ENCODE measurements at regions not wholly inside any gene's neighbourhood (a gene's known extent, or its start where the extent isn't known, plus 50 kb on each side); places are given as distances from the start of the nearest gene placed in this dataset.
"Not testable (repeated sequence)": the region's sequence is repeated elsewhere in the genome, so short reads cannot be mapped to it uniquely, and the experiment has no call there.

DNA sequence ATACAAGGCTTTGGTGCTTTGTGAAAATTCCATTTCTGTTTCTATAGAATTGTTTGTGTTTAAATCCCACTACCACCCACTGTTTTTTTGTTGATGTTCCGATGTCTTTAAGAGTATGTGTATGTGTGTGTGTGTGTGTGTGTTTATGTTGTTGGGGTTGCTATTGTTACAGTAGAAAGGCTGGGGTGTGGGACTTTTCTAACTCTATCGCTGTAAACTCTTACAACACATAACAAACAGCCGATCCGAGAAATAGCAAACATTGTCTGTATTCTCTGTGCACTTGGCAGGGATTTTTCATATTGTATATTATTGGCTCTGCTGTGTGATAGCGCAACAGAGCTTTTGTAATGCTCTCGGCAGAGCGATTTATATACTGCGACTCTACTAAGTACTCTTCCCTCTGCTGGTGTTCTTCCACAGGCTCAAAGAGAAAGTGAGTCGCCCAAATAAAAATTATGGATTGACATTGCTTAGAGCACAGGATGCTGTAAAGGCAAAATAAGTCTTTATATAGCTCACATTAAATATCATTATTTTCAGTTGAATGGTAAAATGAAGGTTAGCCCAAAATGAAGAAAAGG, 492.2 kb upstream of the ARRDC3 start:
- DNase-seq: no peak

DNA sequence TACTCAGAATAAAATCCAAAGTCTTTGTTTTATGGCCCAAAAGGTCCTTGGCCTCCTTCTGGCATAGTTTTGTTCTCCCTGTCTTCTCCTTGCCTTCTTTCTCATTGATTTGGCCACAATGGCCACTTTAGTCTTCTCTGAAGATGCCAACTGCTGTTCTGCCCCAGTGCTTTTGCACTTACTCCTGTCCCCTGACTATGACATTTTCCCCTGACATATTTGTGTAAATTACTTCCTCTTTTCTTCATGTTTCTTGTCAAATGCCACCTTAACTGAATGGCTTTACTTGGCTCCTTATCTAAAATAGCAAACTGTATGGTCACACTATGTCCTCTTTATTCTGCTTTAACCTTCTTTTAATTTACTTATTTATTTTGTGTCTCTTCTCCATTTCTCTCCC, 484.7 kb upstream of the ARRDC3 start:
- no peak for DNase-seq

DNA sequence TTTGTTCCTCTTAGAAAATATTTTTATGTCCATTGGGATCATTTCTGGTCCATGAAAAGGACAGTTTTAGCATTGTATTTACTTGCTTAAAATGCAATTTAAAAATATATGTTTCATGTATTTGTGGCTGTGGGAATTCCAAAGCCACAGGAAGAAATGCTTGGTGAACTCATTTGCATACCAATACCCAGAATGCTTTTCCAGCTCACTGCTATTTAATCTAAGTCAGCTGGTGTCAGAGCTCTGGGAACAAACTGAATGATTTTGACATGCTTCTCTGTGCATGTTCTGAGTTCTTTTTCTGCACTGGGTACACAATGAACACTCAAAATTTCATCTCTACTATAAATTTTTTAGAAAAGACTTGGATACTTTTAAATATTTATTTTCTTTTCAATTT, 482.8 kb upstream of the ARRDC3 start:
- DNase-seq: no peak

DNA sequence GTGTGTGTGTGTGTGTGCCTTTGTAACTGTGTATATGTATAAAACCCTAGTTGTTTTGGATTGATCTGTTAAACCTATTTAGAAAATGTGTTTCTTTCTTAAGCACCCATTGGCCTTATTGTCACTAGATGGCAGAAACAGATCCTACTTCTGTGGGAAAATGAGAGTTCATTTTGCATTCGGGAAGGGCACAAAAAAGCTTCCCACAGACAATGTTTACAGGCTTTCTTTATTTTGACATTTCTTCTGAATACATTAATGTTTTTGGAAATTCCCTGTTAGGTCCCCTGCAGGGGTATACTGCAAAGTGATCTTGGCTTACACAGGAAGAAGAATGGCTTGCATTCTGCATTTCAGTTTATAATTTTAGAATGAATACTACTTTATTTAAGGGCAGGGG, 481.8 kb upstream of the ARRDC3 start:
- DNase-seq: no peak

DNA sequence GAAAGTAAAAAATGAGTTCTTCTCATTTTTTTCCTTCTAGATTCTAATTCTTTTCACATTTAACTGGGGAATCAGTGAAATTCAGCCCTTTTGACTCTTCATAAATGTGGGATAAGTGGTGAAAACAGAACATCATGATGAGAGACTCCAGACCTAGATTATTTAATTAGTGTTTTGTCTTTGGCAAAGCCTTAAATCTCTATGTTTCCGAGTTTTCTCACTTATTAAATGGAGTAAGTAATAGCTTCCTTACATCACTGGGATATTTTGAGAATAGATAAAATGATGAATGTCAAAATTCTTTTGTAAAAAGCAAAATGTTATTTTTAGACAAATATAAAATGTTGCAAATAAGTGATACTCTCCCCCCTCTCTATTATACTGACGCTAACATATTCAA, 468.6 kb upstream of the ARRDC3 start:
- no peak for DNase-seq

DNA sequence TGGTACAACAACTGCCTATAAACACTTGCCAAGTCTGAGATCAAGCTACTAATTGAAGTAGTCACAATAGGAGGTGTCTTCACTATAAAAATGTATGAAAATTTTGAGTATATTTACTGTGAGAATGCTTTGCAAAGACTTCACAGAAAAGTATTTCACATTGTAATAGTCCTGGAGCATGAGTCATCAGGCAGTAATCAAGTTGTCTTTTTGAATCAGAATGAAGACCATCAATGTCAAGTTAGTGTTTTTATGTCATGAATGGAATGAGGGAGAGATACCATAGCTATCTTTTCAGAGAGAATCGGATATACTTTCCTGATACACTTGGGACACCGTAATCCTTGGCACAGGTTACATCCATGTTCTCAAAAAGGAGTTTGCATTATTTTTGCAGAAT, 466.9 kb upstream of the ARRDC3 start:
- no peak for DNase-seq

DNA sequence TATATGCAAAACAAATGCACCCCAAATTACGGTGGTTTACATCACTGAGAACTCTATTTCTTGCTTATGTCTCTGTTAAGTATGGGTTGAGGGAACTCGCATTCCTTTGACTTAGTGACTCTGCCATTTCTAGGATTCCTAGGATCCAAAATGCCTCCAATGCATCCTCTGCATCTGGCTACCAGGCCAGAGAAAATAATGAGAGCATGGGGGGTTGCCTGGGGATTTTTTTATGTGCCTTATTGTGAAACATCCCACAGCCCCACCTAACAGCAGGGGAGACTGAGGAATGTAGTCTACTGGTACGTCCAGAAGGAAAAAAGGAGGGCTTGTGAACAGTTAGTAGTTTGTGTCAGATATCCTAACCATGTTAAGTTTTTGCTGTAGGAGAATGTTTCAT, 466.0 kb upstream of the ARRDC3 start:
- DNase-seq: no peak

DNA sequence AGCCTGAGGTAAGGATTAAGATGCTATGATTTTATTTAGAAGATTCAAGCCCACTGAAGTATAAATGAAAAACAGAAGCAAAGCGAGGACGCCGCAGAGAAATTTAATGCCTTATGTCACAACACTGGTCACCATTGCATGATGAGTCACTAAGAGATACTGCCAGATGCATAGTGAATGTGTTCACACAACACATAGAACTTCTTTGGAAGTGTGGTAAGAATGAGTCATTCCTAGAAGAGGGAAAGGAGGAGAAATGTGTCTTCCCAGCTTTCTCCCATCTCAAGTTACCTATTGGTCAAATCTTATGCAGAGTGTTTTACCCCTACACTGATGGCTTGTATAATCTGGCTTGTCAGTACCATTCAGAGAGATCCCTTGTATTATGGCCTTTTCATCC, 465.3 kb upstream of the ARRDC3 start:
- no peak for DNase-seq

DNA sequence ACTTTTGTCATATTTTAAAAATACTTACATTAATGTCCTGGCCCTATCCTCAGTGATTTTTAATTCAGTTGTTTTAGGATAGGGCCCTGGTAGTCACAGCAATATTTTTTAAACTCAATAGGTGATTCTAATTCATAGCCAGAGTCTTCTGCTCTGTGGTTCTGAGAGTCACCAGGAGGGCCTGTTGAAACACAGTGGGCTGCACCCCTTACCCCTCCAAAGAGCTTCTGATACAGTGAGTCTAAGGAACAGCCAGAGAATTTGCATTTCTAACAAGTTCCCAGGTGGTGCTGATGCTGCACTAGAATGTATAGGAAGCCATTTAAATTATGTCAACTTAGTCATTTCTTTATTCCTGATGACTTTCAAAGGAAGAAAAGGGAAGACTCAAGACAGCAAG, 458.3 kb upstream of the ARRDC3 start:
- DNase-seq: no peak

DNA sequence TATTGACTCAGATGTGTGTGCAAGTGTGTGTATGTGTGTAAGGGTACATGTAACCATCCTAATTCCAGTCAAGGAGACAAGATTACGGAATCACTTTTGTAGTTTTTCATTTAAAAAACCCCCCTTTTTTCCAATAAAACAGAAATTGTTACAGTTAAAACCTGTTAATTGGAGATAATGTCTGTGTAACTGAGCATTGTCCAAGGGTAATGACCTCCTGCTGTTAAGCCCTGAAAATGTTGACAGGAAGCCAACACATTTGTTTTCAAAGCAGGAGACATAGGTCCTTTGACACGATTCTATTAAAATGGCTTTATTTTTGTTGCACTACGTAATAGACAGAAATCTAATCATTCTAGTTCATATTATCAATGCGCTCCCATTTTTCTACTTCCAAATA, 457.3 kb upstream of the ARRDC3 start:
- DNase-seq: no peak

DNA sequence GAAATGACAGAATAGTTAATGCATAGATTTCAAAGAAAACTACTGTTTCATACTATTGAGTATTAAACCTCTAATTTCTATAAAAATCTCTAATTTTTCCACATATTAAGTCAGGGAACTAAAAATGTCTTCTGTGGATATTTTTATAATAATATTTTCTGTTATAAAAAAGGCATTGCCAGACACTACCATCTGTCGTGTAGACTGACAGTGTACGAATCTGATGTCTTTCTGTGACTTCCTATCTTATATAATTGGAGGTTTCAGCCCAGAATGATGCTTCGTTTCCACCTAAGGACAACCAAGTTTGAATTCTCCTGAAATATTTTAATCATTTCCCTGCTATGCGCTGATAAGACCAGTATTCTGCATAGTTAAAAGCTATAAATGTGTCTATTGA, 456.6 kb upstream of the ARRDC3 start:
- DNase-seq: no peak

DNA sequence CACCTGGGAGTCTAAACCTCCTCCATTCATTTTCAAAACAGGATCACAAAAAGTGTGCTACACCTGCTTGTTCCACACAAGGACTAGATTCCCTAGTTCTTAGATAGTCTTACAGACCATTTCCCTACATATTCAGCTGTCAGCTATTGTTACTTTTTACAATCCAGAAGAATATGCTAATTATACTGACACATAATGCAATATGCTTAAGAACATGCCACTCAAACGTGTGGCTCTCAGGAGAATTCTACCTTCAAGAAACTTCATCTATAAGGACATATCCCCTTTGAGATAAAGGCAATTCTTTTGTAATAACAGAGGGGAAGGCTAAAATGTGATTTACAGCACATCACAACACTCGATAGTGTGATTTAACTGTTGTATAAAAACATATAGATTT, 456.1 kb upstream of the ARRDC3 start:
- no peak for DNase-seq

DNA sequence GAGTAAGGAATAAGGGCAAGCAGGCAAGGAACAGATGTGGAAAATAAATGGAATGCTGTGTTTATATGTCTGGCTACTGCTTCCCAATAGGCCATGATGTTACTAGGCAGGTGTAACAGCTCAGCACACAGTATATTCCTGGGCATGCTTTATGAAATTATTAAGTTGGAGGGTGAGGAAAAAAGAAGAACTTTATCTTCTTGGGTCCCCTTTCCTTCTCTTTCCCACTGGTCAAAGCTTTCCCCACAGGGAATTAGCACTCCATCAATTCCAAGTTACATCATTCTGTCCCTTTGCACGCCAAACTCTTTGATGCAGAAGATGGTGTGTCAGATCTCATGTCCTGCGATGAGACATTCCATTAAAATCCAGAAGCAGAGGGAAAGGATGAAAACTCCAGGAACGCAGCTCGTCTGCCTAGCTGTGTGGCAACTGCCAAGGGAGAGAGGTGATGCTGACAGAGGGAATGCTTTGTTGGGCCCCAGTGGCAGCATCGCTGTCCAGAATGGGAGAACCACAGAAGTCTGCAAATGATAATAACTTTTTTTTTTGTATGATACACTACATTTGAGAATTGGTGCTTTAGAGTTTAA, 447.3 kb upstream of the ARRDC3 start:
- no peak for DNase-seq

DNA sequence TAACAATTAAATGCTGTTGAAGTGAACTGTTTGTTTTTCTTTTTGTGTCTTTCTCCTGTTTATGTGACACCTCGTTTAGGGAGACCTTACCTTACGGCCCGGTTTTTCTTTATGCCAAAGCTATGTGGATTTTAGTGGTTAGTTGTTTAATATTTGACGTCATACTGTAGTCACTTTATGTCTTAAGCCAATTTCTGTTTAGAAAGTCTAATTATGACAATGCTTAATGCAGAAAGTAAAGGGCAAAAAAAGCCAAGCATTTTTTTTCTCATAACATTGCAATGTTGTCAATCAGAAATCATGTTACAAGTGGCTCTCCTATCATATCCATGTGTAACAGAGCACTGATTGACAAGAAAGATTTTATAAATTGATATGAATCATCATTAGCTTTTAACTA, 442.5 kb upstream of the ARRDC3 start:
- no peak for DNase-seq

DNA sequence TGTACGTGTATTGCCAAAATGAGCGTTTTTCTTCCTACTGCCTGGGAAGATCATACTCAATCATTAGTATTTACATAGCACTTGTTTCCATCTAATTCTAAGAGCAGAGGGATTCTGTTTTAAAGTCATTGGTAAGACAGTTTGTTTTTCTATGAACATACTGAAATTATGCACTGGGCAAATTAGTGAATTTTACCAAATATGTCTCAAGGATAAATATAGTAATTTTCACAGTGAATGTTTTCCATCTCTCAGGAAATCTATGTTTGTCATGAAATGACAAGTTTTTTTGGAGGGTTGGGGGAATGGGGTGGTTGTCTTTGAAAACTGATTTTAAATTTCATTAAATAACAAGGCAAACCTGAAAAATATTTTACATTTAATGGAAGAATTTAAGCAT, 441.3 kb upstream of the ARRDC3 start:
- no peak for DNase-seq

DNA sequence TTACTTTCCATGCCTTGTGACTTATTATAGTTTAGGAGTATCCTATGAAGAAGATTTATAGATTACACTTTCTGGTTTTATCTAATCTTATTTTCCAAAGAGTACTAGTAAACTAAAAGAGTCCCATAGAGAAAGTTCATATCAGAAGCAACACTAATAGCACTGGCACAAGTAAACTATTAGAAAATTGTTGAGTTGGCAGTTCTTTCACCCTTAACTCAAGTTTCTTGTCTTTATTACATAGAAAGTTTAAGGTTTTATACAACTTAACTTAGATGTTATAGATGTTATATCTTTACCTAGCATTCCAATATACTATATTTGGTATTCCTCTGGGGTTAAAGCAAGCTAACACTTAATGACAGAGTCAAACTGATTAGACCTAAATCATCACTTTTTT, 437.8 kb upstream of the ARRDC3 start:
- DNase-seq: no peak

DNA sequence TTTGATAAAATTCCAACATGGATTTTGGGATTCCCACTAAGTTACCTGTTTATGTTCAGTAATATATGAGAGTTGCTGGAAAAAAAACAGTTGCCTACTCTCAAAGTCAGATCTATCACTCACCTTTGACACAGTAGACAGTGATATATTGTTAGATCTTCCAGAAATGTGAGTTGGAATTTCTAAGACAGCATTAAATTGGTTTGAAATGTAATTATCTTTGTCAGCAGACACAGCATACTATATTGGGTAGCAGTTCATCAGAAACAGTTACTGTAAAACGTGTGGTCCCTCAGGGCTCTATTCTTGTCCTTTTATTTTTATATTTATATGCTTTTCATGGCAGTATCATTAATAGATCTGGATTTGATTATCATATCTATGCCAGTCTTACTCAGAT, 433.6 kb upstream of the ARRDC3 start:
- DNase-seq: no peak

DNA sequence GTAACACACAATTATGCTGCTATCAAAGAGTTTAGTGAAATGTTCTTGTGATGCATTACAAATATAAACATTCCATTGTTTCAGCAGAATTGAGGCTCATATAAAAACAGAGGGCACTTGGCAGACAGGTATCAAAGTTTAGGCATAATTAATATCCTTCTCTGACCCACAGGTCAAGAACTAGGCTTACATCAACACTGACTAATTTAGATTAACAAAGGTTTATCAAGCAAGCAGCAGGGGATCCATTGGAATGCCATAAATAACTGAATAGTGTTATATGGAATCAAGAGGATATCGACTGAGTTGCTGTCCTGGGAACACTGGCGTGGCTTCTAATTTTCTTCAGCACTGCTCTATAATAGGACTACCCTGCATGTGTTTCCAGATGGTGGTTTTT, 414.5 kb upstream of the ARRDC3 start:
- DNase-seq: no peak

DNA sequence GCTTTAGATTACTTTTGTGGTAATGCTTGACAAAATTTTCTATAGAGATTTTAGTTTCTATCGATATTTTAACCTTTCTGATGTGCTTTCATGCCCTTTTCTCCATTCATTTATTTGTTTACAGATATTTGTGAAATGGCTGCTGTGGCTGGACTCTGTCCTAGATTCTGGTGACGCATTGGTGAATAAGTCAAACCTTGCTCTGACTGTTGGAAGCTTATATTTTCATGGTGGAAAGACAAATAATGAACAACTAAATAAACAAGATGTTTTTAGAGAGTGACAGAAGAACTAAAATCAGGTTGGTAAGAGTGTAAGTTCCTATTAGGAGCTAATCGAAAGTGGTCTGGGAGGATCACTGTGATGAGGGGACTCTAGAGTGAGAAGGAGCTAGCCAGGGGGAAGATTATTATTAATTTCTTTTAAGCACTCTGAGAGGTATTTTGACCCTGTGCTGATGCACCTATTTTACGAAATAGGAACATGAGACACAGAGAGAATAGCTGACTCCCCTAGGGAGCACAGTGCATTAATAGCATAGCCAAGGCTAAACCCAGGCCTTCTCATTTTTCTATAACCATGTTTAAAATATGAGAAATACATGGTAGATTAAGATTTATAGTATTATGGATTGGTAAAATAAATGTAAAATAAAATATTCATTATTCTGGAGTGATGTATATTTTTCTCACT, 411.9 kb upstream of the ARRDC3 start:
- no peak for DNase-seq

DNA sequence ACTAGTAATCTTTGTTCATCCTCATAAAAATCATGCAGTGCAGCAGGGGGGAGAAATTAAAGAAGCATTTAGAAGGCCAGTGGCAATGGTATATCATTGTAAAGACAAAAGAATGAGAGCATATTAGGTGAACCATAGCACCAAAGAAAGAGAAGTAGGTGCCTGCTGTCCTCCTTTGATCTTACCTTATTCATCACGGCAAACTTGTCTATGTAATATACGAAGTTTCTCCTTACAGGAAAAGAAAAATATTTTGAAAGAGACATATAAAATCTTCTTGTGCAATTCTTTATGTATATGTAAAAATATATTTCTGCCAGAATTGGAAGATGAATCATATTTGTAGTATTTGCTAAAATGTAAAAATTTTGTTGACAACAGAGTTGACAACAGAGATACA, 411.3 kb upstream of the ARRDC3 start:
- no peak for DNase-seq

DNA sequence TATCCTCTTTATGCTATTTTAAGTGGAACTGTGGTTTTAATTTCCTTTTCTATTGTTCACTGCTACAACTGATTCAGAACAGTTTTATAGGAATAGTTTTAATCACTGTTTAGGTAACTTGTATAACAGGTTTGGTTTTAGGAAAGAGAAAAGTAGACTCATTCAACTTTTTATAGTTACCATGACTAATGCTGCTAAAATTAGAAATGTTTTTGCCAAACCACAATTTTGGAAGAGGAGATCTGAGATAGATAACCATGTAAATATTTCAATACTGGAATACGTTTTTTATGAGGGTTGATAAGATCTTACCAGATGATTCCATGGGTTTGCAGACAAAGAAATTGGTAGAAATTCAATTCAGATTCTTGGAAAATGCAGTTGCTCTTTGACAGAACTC, 404.6 kb upstream of the ARRDC3 start:
- no peak for DNase-seq

DNA sequence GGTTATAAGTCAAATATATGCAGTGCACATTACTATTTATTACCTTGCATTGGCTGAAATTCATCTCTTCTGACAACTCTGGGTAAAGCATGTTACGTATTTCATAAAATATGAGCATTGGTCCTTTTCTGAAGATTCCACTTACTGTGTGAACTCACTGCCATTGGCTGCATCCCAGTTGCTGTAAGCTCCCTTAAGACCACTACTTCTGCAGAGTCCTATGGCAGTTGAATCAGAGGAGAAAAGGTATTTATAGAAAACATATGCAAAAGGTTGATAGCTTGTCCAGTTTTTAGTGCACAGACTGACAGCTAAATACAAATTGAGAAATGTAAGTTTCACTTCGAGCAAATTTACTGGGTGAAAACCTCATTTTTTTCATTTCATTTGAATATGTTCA, 394.6 kb upstream of the ARRDC3 start:
- DNase-seq: no peak

DNA sequence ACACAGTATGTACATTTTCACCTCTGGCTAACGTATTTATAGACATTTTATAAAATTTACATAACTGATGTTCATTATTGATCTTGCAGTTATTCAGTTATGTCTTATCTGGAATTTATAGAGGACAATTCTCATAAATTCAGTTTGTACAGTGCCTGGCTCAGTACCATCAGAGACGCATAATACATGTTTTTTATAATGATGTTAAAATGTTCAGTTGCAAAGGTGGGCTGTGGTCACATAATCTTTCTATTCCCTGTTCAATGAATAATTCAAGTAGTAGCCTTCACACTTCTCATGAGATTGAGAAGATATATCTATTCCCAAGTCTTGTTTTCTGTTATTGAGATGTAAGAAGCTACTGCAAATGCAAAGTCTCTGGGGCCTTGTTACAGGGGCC, 393.1 kb upstream of the ARRDC3 start:
- DNase-seq: no peak

DNA sequence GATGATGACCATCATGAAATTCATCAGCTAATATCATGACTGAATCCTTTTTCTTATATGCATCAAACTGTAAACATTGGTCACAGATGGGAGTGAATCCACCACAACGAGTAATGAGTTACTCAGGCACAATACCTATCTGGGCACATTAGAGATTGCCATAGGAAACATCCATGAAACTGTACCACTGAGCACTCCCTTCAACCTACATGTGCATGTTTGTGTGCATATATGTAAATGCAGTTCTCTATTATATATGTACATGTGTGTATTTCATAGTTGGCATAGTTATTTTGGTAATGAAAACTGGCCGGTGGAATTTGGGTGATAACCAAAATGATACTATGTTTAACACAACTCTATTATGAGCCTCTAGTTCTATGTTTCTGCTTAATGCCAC, 387.3 kb upstream of the ARRDC3 start:
- no peak for DNase-seq

DNA sequence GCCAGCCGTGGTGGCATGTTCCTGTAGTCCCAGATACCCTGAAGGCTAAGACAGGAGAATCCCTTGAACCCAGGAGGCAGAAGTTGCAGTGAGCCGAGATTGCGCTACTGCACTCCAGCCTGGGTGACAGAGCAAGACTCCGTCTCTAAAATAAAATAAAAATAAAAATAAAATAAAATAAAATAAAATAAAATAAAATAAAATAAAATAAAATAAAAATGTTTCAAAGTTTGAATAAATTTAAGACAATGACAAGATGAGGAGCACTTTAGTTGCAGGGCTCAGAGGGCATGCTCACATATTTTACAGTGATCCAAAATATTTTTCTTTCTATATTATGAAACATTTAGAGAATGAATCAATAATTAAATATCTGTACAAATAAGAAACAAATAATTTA, 374.3 kb upstream of the ARRDC3 start:
- DNase-seq: not testable (repeated sequence)
